ENCODE measurements at regions not wholly inside any gene's neighbourhood (a gene's known extent, or its start where the extent isn't known, plus 50 kb on each side); places are given as distances from the start of the nearest gene placed in this dataset.
"Not testable (repeated sequence)": the region's sequence is repeated elsewhere in the genome, so short reads cannot be mapped to it uniquely, and the experiment has no call there.

GRCh38 chr1:228650946-228651345 lies 84.3 kb upstream of the RHOU start (continued):
- TF ChIP-seq REST (IDR thresholded peaks at IDR 0.05; ENCODE audit: low read depth, low read length) (no peak), SMC3 (IDR thresholded peaks at IDR 0.05; ENCODE audit: borderline replicate concordance, low read length) (no peak), USF2 (IDR thresholded peaks at IDR 0.05; ENCODE audit: borderline replicate concordance, low read depth, low read length) (no peak), BACH1 (IDR thresholded peaks at IDR 0.05; ENCODE audit: borderline replicate concordance) (no peak), ZNF24 (IDR thresholded peaks at IDR 0.05) (no peak)

- H2AFZ ChIP-seq (ENCODE audit: control insufficient read depth, low read depth, low read length) = no peak overlapping the region
- no peaks in the 10 kb centered on the region; the same call in 1 of the 2 replicates for H3K4me1 ChIP-seq (ENCODE audit: control insufficient read depth, insufficient read depth, low read length)
- ChIA-PET CTCF (no interaction called here), RAD21 (ENCODE audit: unreplicated experiment) (no interaction called here), POLR2A (no interaction called here), SMC1A (ENCODE audit: uncharacterized antibody, unreplicated experiment) (no interaction called here)
- H3K4me3 ChIP-seq = no peak overlapping the region
- H3K79me2 ChIP-seq (ENCODE audit: control insufficient read depth, insufficient read depth, low read length) = no peaks in the 10 kb centered on the region
- H3K9me3 ChIP-seq (replicated peaks; ENCODE audit: control insufficient read depth, insufficient read depth, low read length) = peaks cover 2% of the 10 kb centered on the region; the same call in 1 of the 3 replicates
- in situ Hi-C loops (cut with MboI) = no loop called here
- FAIRE-seq (no peak), ATAC-seq (no peak), DNase-seq (ENCODE audit: low read depth, low spot score) (no peak)
- no peak overlapping the region for H3K4me2 ChIP-seq (ENCODE audit: control insufficient read depth, insufficient read depth)
- no peak overlapping the region for H3K9ac ChIP-seq (ENCODE audit: control insufficient read depth, insufficient read depth, low read length)
- TF ChIP-seq RBBP5 (conservative IDR thresholded peaks at IDR 0.05) (no peak), SUPT20H (IDR thresholded peaks at IDR 0.05; ENCODE audit: borderline replicate concordance, control insufficient read depth, low read depth, low read length) (no peak), DPF2 (IDR thresholded peaks at IDR 0.05) (no peak), BCL3 (IDR thresholded peaks at IDR 0.05; ENCODE audit: borderline replicate concordance, insufficient read depth, low read depth, low read length, poor library complexity, severe bottlenecking) (no peak)
- BruUV-seq (replicated peaks) = no TSS peak
- H4K20me1 ChIP-seq (ENCODE audit: control insufficient read depth, insufficient read depth) = no peaks in the 10 kb centered on the region
- H3K27ac ChIP-seq (ENCODE audit: control insufficient read depth, insufficient read depth) = no peak overlapping the region
- peaks cover 9 to 21% of the 10 kb centered on the region in 2 experiments for H3K27me3 ChIP-seq (replicated peaks in 1 of 2; ENCODE audit: control insufficient read depth in 2 of 2, insufficient read depth in 2 of 2, low read length in 1 of 2)
- H3K36me3 ChIP-seq (ENCODE audit: control insufficient read depth in 2 of 2, insufficient read depth in 2 of 2, low read length in 1 of 2) = no peaks in the 10 kb centered on the region
- intact Hi-C loops (cut with micrococcal nuclease; ENCODE audit: unreplicated experiment) = no loop called here
- 0% methylated on average over 1 of the region's 1 CpG for WGBS (ENCODE audit: insufficient coverage, insufficient replicate concordance, low lambda C conversion rate, missing lambda C conversion rate)
Observed at GRCh38 chr1:228652116-228652515, 83.2 kb upstream of the RHOU start.

GRCh38 chr1:228653057-228653456 lies 82.2 kb upstream of the RHOU start:
- CTCF ChIA-PET = not testable (repeated sequence)

More at GRCh38 chr1:228653057-228653456, 82.2 kb upstream of the RHOU start:
- intact Hi-C loops (cut with micrococcal nuclease; ENCODE audit: unreplicated experiment); H3K4me2 ChIP-seq (ENCODE audit: control insufficient read depth, insufficient read depth); H2AFZ ChIP-seq (ENCODE audit: control insufficient read depth, low read depth, low read length); SMC1A ChIA-PET (ENCODE audit: uncharacterized antibody, unreplicated experiment); H4K20me1 ChIP-seq (ENCODE audit: control insufficient read depth, insufficient read depth); H3K4me1 ChIP-seq (ENCODE audit: control insufficient read depth, insufficient read depth, low read length); H3K36me3 ChIP-seq (ENCODE audit: control insufficient read depth in 2 of 2, insufficient read depth in 2 of 2, low read length in 1 of 2); POLR2A ChIA-PET; BruUV-seq (replicated peaks); ATAC-seq; H3K9me3 ChIP-seq (replicated peaks; ENCODE audit: control insufficient read depth, insufficient read depth, low read length); H3K79me2 ChIP-seq (ENCODE audit: control insufficient read depth, insufficient read depth, low read length); FAIRE-seq; DNase-seq (ENCODE audit: low read depth, low spot score); H3K4me3 ChIP-seq; H3K9ac ChIP-seq (ENCODE audit: control insufficient read depth, insufficient read depth, low read length); H3K27ac ChIP-seq (ENCODE audit: control insufficient read depth, insufficient read depth); RAD21 ChIA-PET (ENCODE audit: unreplicated experiment); in situ Hi-C loops (cut with MboI): not testable (repeated sequence)
- 78% methylated on average over 7 of the region's 7 CpGs for WGBS (ENCODE audit: insufficient coverage, insufficient replicate concordance, low lambda C conversion rate, missing lambda C conversion rate)
- H3K27me3 ChIP-seq (replicated peaks in 1 of 2; ENCODE audit: control insufficient read depth in 2 of 2, insufficient read depth in 2 of 2, low read length in 1 of 2) = peaks cover 3 to 13% of the 10 kb centered on the region in 2 experiments

Data from GM12878 (cell line).